Liver (tissue), 8 donors: ENCODE measurements at regions not wholly inside any gene's neighbourhood (a gene's known extent, or its start where the extent isn't known, plus 50 kb on each side); places are given as distances from the start of the nearest gene placed in this dataset.

Experiments
- DNase-seq: peaks from one replicate; pipeline ENCODE4 v3.0.0-alpha.2; 2017; ENCODE audit warnings: low spot score
- H3K27ac ChIP-seq, 2 donors: one replicate each; pipeline ENCODE4 v1.7.0; 2013; ENCODE audit warnings: inconsistent platforms in 2 of 2, low read length in 2 of 2, control low read depth in 1 of 2, low read depth in 1 of 2, mild to moderate bottlenecking in 1 of 2
- H3K27me3 ChIP-seq, 4 donors: one replicate each; pipeline versions ENCODE4 v1.6.1 to v1.7.0; 2013; ENCODE audit warnings: low read length in 3 of 4, inconsistent platforms in 1 of 4, mild to moderate bottlenecking in 1 of 4, moderate library complexity in 1 of 4; ENCODE audit not compliant: control insufficient read depth in 4 of 4, insufficient read depth in 4 of 4
- H3K36me3 ChIP-seq, 4 donors: one replicate each; pipeline versions ENCODE4 v1.6.1 to v1.7.0; 2013; ENCODE audit warnings: low read length in 3 of 4, mild to moderate bottlenecking in 3 of 4, low read depth in 1 of 4, moderate library complexity in 1 of 4; ENCODE audit not compliant: control insufficient read depth in 4 of 4, insufficient read depth in 3 of 4
- H3K4me1 ChIP-seq, 4 donors: one replicate each; pipeline versions ENCODE4 v1.6.1 to v1.7.0; 2013; ENCODE audit warnings: low read length in 3 of 4, mild to moderate bottlenecking in 3 of 4, moderate library complexity in 1 of 4; ENCODE audit not compliant: control insufficient read depth in 4 of 4, insufficient read depth in 4 of 4
- H3K4me3 ChIP-seq, 3 donors: one replicate each; pipeline versions ENCODE4 v1.6.1 to v1.7.0; 2013; ENCODE audit warnings: low read length in 3 of 3, control low read depth in 1 of 3, low read depth in 1 of 3, mild to moderate bottlenecking in 1 of 3
- H3K9ac ChIP-seq, 2 donors: one replicate each; pipeline ENCODE4 v1.7.0; 2013; ENCODE audit warnings: low read length in 2 of 2, mild to moderate bottlenecking in 2 of 2, moderate library complexity in 2 of 2, control low read depth in 1 of 2, low read depth in 1 of 2
- H3K9me3 ChIP-seq, 4 donors: one replicate each; pipeline versions ENCODE4 v1.6.1 to v1.7.0; 2013; ENCODE audit warnings: low read length in 3 of 4; ENCODE audit not compliant: control insufficient read depth in 4 of 4
- ATF3 ChIP-seq: IDR thresholded peaks from 2 replicates; pipeline ENCODE4 v1.6.1; 2016; ENCODE audit warnings: antibody characterized with exemption
- CTCF ChIP-seq: fragments of 150-350 bp; IDR thresholded peaks from 2 replicates; pipeline ENCODE4 v1.5.1; 2017; ENCODE audit warnings: improper control_type of control experiment, low read depth, low read length; ENCODE audit not compliant: missing input control
- EGR1 ChIP-seq, 2 donors: IDR thresholded peaks; 2 replicates each; pipeline ENCODE4 v1.6.1; 2016 to 2018; ENCODE audit warnings: antibody characterized with exemption in 2 of 2, low read depth in 2 of 2
- FOXA1 ChIP-seq: IDR thresholded peaks from 2 replicates; pipeline ENCODE4 v1.6.1; 2016; ENCODE audit warnings: antibody characterized with exemption
- FOXA2 ChIP-seq: IDR thresholded peaks from 2 replicates; pipeline ENCODE4 v1.6.1; 2016; ENCODE audit warnings: antibody characterized with exemption
- GABPA ChIP-seq, 2 donors: IDR thresholded peaks in 1 of 2; conservative IDR thresholded peaks in 1 of 2; 2 replicates each; pipeline ENCODE4 v1.6.1; 2016; ENCODE audit warnings: antibody characterized with exemption in 2 of 2, mild to moderate bottlenecking in 1 of 2, moderate library complexity in 1 of 2
- HNF4A ChIP-seq, 2 donors: conservative IDR thresholded peaks; 2 replicates each; pipeline ENCODE4 v1.6.1; 2016; ENCODE audit warnings: antibody characterized with exemption in 2 of 2, mild to moderate bottlenecking in 2 of 2
- HNF4G ChIP-seq: IDR thresholded peaks from 2 replicates; pipeline ENCODE4 v1.6.1; 2016; ENCODE audit warnings: antibody characterized with exemption
- JUND ChIP-seq, 2 donors: IDR thresholded peaks; 2 replicates each; pipeline ENCODE4 v1.6.1; 2016; ENCODE audit warnings: antibody characterized with exemption in 2 of 2
- MAX ChIP-seq: IDR thresholded peaks from 2 replicates; pipeline ENCODE4 v1.6.1; 2016; ENCODE audit warnings: antibody characterized with exemption
- NR2F2 ChIP-seq: IDR thresholded peaks from 2 replicates; pipeline ENCODE4 v1.6.1; 2016; ENCODE audit warnings: antibody characterized with exemption
- RAD21 ChIP-seq, 2 donors: IDR thresholded peaks; 2 replicates each; pipeline ENCODE4 v1.6.1; 2016; ENCODE audit warnings: antibody characterized with exemption in 2 of 2, mild to moderate bottlenecking in 2 of 2
- REST ChIP-seq: IDR thresholded peaks from 2 replicates; pipeline ENCODE4 v1.6.1; 2016; ENCODE audit warnings: antibody characterized with exemption, mild to moderate bottlenecking
- RXRA ChIP-seq, 2 donors: IDR thresholded peaks; 2 replicates each; pipeline ENCODE4 v1.6.1; 2017 to 2018; ENCODE audit warnings: antibody characterized with exemption in 2 of 2, mild to moderate bottlenecking in 1 of 2
- TAF1 ChIP-seq: conservative IDR thresholded peaks from 2 replicates; pipeline ENCODE4 v1.6.1; 2016; ENCODE audit warnings: antibody characterized with exemption, mild to moderate bottlenecking
- YY1 ChIP-seq: IDR thresholded peaks from 2 replicates; pipeline ENCODE4 v1.6.1; 2016; ENCODE audit warnings: antibody characterized with exemption, mild to moderate bottlenecking
- ZBTB33 ChIP-seq: IDR thresholded peaks from 2 replicates; pipeline ENCODE4 v1.6.1; 2016; ENCODE audit warnings: antibody characterized with exemption
- WGBS: extraction: QIAGEN DNeasy Blood & Tissue Kit; methylation state at CpG from one replicate; pipeline ENCODE4 v1.1.7; 2013; 5-methylcytosine and 5-hydroxymethylcytosine counted together
- donor health status: healthy.
- donor health status: healthy.
- donor health status: healthy.
- donor health status: healthy.
- donor health status: healthy.

GRCh38 chr6:14786455-14786854 lies 459.4 kb upstream of the JARID2 start:
- TF ChIP-seq GABPA (IDR thresholded peaks at IDR 0.05 in 1 of 2, conservative IDR thresholded peaks at IDR 0.05 in 1 of 2) (no peak), MAX (no peak), RXRA (IDR thresholded peaks at IDR 0.05) (no peak)
- WGBS: 94% methylated on average over 3 of the region's 3 CpGs

GRCh38 chr6:14787250-14787649 lies 458.6 kb upstream of the JARID2 start:
- Histone ChIP-seq H3K9ac (no peak overlapping the region), H3K27ac (no peak overlapping the region), H3K36me3 (no peaks in the 10 kb centered on the region), H3K9me3 (no peaks in the 10 kb centered on the region), H3K4me3 (no peak overlapping the region), H3K4me1 (no peaks in the 10 kb centered on the region), H3K27me3 (no peaks in the 10 kb centered on the region)
- no peak for TF ChIP-seq TAF1
- WGBS: 92% methylated on average over 2 of the region's 2 CpGs
- no peak for DNase-seq

More at GRCh38 chr6:14786455-14786854, 459.4 kb upstream of the JARID2 start:
- no peak for DNase-seq
- Histone ChIP-seq H3K4me1 (no peaks in the 10 kb centered on the region), H3K9ac (no peak overlapping the region), H3K4me3 (no peak overlapping the region), H3K36me3 (no peaks in the 10 kb centered on the region), H3K27me3 (no peaks in the 10 kb centered on the region), H3K27ac (no peak overlapping the region), H3K9me3 (no peaks in the 10 kb centered on the region)

GRCh38 chr6:14787677-14788076 lies 458.2 kb upstream of the JARID2 start:
- Histone ChIP-seq H3K4me1 (no peaks in the 10 kb centered on the region), H3K27ac (no peak overlapping the region), H3K4me3 (no peak overlapping the region), H3K9me3 (no peaks in the 10 kb centered on the region), H3K36me3 (no peaks in the 10 kb centered on the region), H3K27me3 (no peaks in the 10 kb centered on the region), H3K9ac (no peak overlapping the region)
- TF ChIP-seq MAX: no peak
- no peak for TF ChIP-seq EGR1 (IDR thresholded peaks at IDR 0.05; ENCODE audit: low read depth in 2 of 2)
- no peak for TF ChIP-seq ZBTB33
- TF ChIP-seq YY1: no peak
- no peak for TF ChIP-seq RAD21 (IDR thresholded peaks at IDR 0.05)
- no peak for TF ChIP-seq RXRA (IDR thresholded peaks at IDR 0.05)
- no peak for TF ChIP-seq NR2F2
- TF ChIP-seq REST: no peak
- TF ChIP-seq HNF4G: no peak
- no peak for TF ChIP-seq ATF3
- no peak for TF ChIP-seq FOXA1
- TF ChIP-seq CTCF: no peak
- no peak for TF ChIP-seq JUND (IDR thresholded peaks at IDR 0.05)
- TF ChIP-seq FOXA2: no peak
- TF ChIP-seq TAF1: no peak
- TF ChIP-seq HNF4A (conservative IDR thresholded peaks at IDR 0.05): no peak
- no peak for TF ChIP-seq GABPA (IDR thresholded peaks at IDR 0.05 in 1 of 2, conservative IDR thresholded peaks at IDR 0.05 in 1 of 2)
- WGBS: 96% methylated on average over 2 of the region's 2 CpGs
- DNase-seq: no peak
